Adrenal gland (tissue), 5 donors: ENCODE measurements at regions not wholly inside any gene's neighbourhood (a gene's known extent, or its start where the extent isn't known, plus 50 kb on each side); places are given as distances from the start of the nearest gene placed in this dataset.

ENCODE experiments used
- POLR2A ChIP-seq, 2 donors: fragments of 450-650 bp; IDR thresholded peaks; one replicate each; pipeline ENCODE4 v1.6.1; 2017; ENCODE audit warnings: antibody characterized with exemption in 2 of 2, mild to moderate bottlenecking in 2 of 2, moderate library complexity in 1 of 2
- TF ChIP-seq, protein P1 (sequence below), 6 experiments: fragments of 450-650 bp in 4 of 6; fragments of 200-600 bp in 2 of 6; sonication (generic) in 1 of 6; IDR thresholded peaks; 1 replicate in 5 of 6; 2 replicates in 1 of 6; pipeline versions ENCODE4 v1.5.1 to v1.8.0; 2016 to 2021; ENCODE audit warnings: antibody characterized with exemption in 6 of 6, mild to moderate bottlenecking in 2 of 6, moderate library complexity in 1 of 6
- donor health status: DM: no; HTN: no; CAD: no.

DNA sequence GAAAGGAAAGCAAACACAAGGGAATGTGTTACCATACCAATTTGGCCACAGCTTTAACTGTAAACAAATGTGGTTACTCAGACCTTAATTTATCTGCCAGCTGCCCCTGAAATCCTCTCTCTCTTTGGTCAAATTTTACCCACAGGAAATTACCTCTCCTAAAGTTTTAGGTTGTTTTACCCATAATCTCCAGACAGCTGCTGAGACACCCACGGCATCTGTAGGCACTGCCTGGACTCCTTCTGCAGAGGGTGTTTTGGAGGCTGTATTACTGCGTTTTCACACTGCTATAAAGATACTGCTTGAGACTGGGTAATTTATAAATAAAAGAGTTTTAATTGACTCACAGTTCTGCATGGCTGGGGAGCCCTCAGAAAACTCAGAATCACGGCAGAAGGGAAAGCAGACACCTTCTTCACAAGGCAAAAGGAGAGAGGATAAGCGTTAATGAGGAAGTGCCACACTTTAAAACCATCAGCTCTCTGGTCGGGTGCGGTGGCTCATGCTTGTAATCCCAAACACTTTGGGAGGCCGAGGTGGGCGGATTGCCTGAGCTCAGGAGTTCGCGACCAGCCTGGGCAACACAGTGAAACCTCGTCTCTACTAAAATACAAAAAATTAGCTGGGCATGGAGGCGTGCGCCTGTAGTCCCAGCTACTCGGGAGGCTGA is 677.5 kb upstream of the FSHR start:
- TF ChIP-seq POLR2A (IDR thresholded peaks at IDR 0.05) = no peak
- TF ChIP-seq, protein P1, sequence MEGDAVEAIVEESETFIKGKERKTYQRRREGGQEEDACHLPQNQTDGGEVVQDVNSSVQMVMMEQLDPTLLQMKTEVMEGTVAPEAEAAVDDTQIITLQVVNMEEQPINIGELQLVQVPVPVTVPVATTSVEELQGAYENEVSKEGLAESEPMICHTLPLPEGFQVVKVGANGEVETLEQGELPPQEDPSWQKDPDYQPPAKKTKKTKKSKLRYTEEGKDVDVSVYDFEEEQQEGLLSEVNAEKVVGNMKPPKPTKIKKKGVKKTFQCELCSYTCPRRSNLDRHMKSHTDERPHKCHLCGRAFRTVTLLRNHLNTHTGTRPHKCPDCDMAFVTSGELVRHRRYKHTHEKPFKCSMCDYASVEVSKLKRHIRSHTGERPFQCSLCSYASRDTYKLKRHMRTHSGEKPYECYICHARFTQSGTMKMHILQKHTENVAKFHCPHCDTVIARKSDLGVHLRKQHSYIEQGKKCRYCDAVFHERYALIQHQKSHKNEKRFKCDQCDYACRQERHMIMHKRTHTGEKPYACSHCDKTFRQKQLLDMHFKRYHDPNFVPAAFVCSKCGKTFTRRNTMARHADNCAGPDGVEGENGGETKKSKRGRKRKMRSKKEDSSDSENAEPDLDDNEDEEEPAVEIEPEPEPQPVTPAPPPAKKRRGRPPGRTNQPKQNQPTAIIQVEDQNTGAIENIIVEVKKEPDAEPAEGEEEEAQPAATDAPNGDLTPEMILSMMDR (IDR thresholded peaks at IDR 0.05) = no peak
